ENCODE measurements at regions not wholly inside any gene's neighbourhood (a gene's known extent, or its start where the extent isn't known, plus 50 kb on each side); places are given as distances from the start of the nearest gene placed in this dataset.

GRCh38 chr15:70480196-70480856 lies 283.0 kb downstream of the UACA start:
- no peaks in the 10 kb centered on the region for H3K9me2 ChIP-seq (replicated peaks; ENCODE audit: insufficient read depth)
- no peaks in the 10 kb centered on the region for H3K79me2 ChIP-seq
- no peaks in the 10 kb centered on the region for H3K4me1 ChIP-seq (ENCODE audit: insufficient read depth)
- H3K27ac ChIP-seq: no peak overlapping the region
- no peak for DNase-seq (ENCODE audit: low spot score)
- H3K27me3 ChIP-seq: no peaks in the 10 kb centered on the region
- 93% methylated on average over 7 of the region's 7 CpGs for WGBS (ENCODE audit: low lambda C conversion rate, missing lambda C conversion rate)
- no peaks in the 10 kb centered on the region for H4K20me1 ChIP-seq (ENCODE audit: insufficient read depth, poor library complexity, severe bottlenecking)
- H3K9me3 ChIP-seq (ENCODE audit: low read depth): no peaks in the 10 kb centered on the region
- no peak overlapping the region for H2AFZ ChIP-seq
- H3K36me3 ChIP-seq (replicated peaks; ENCODE audit: insufficient read depth, low read depth): no peaks in the 10 kb centered on the region
- no peak for TF ChIP-seq CTCF (IDR thresholded peaks at IDR 0.05; ENCODE audit: poor library complexity)
- no peak for TF ChIP-seq EZH2 (IDR thresholded peaks at IDR 0.05; ENCODE audit: borderline replicate concordance)
- no peak for TF ChIP-seq EZH2phosphoT487 (IDR thresholded peaks at IDR 0.05; ENCODE audit: low read depth, severe bottlenecking, unreplicated experiment)
- H3K4me3 ChIP-seq: no peak overlapping the region
- H3K4me2 ChIP-seq: no peak overlapping the region

GRCh38 chr15:70479785-70480184 lies 283.6 kb downstream of the UACA start:
- Histone ChIP-seq H3K27ac (no peak overlapping the region), H3K79me2 (no peaks in the 10 kb centered on the region), H3K36me3 (replicated peaks; ENCODE audit: insufficient read depth, low read depth) (no peaks in the 10 kb centered on the region), H2AFZ (no peak overlapping the region), H3K27me3 (no peaks in the 10 kb centered on the region), H3K4me2 (no peak overlapping the region), H3K9me2 (replicated peaks; ENCODE audit: insufficient read depth) (no peaks in the 10 kb centered on the region), H4K20me1 (ENCODE audit: insufficient read depth, poor library complexity, severe bottlenecking) (no peaks in the 10 kb centered on the region), H3K4me1 (ENCODE audit: insufficient read depth) (no peaks in the 10 kb centered on the region), H3K4me3 (no peak overlapping the region), H3K9me3 (ENCODE audit: low read depth) (no peaks in the 10 kb centered on the region)
- WGBS (ENCODE audit: low lambda C conversion rate, missing lambda C conversion rate): 96% methylated on average over 8 of the region's 12 CpGs
- TF ChIP-seq EZH2phosphoT487 (IDR thresholded peaks at IDR 0.05; ENCODE audit: low read depth, severe bottlenecking, unreplicated experiment) (no peak), CTCF (IDR thresholded peaks at IDR 0.05; ENCODE audit: poor library complexity) (no peak)
- no peak for DNase-seq (ENCODE audit: low spot score)

GRCh38 chr15:70479056-70479455 lies 284.3 kb downstream of the UACA start:
- no peak for DNase-seq (ENCODE audit: low spot score)
- TF ChIP-seq EZH2phosphoT487 (IDR thresholded peaks at IDR 0.05; ENCODE audit: low read depth, severe bottlenecking, unreplicated experiment) (no peak), CTCF (IDR thresholded peaks at IDR 0.05; ENCODE audit: poor library complexity) (no peak), EZH2 (IDR thresholded peaks at IDR 0.05; ENCODE audit: borderline replicate concordance) (no peak)
- H3K9me2 ChIP-seq (replicated peaks; ENCODE audit: insufficient read depth): no peaks in the 10 kb centered on the region
- H3K27ac ChIP-seq: no peak overlapping the region
- H3K36me3 ChIP-seq (replicated peaks; ENCODE audit: insufficient read depth, low read depth): no peaks in the 10 kb centered on the region
- WGBS (ENCODE audit: low lambda C conversion rate, missing lambda C conversion rate): 93% methylated on average over 8 of the region's 8 CpGs
- H3K27me3 ChIP-seq: no peaks in the 10 kb centered on the region
- no peaks in the 10 kb centered on the region for H4K20me1 ChIP-seq (ENCODE audit: insufficient read depth, poor library complexity, severe bottlenecking)
- H3K9me3 ChIP-seq (ENCODE audit: low read depth): no peaks in the 10 kb centered on the region
- no peak overlapping the region for H3K4me3 ChIP-seq
- no peak overlapping the region for H3K4me2 ChIP-seq
- no peaks in the 10 kb centered on the region for H3K4me1 ChIP-seq (ENCODE audit: insufficient read depth)
- H3K79me2 ChIP-seq: no peaks in the 10 kb centered on the region
- H2AFZ ChIP-seq: no peak overlapping the region

Data from hepatocyte (in vitro differentiated cells).